Panc1 (cell line): ENCODE measurements at regions not wholly inside any gene's neighbourhood (a gene's known extent, or its start where the extent isn't known, plus 50 kb on each side); places are given as distances from the start of the nearest gene placed in this dataset.

Experiments used
- ATAC-seq: fragments of 200-7000 bp; cut with Tn5 transposase; 2 replicates; pipeline ENCODE4 v1.9.1; 2020; ENCODE audit warnings: mild to moderate bottlenecking, moderate library complexity
- BruUV-seq: library from RNA; stranded (reverse); fragments of 400-500 nt; replicated peaks from 2 replicates; lab custom pipeline; 2021; lab: Mats Ljungman, UMichigan
- CTCF ChIA-PET: fragments of 300-600 bp; sonication (Branson Sonifier 250); formaldehyde crosslinking; loops from one replicate; lab custom pipeline; 2022; ENCODE audit warnings: antibody characterized with exemption; lab: Charles Lee
- POLR2A ChIA-PET: fragments of 300-600 bp; sonication (Branson Sonifier 250); formaldehyde crosslinking; loops from one replicate; lab custom pipeline; 2022; ENCODE audit warnings: antibody characterized with exemption; lab: Charles Lee
- DNase-seq: peaks from one replicate; pipeline ENCODE4 v3.0.0-alpha.2; 2010; ENCODE audit warnings: low read depth, low spot score
- H3K27ac ChIP-seq: 2 replicates; pipeline ENCODE4 v1.5.1; 2011; ENCODE audit warnings: mild to moderate bottlenecking, low read length, inconsistent platforms
- H3K27me3 ChIP-seq: fragments of 200-500 bp; sonication (Bioruptor generic); 2 replicates; pipeline ENCODE4 v1.6.0; 2014; ENCODE audit warnings: low read length, inconsistent platforms; ENCODE audit not compliant: control insufficient read depth, insufficient read depth
- H3K36me3 ChIP-seq: fragments of 200-500 bp; sonication (Bioruptor generic); 2 replicates; pipeline ENCODE4 v1.5.1; 2014; ENCODE audit warnings: inconsistent platforms, mild to moderate bottlenecking, low read length, moderate library complexity; ENCODE audit not compliant: control insufficient read depth, insufficient read depth
- H3K4me1 ChIP-seq: 2 replicates; pipeline ENCODE4 v1.5.1; 2011; ENCODE audit warnings: inconsistent platforms, mild to moderate bottlenecking, low read length, moderate library complexity; ENCODE audit not compliant: control insufficient read depth, insufficient read depth
- H3K4me3 ChIP-seq, 2 experiments: 2 replicates each; pipeline ENCODE4 v1.5.1; 2011 to 2012; ENCODE audit warnings: low read depth in 2 of 2, low read length in 2 of 2, mild to moderate bottlenecking in 2 of 2, inconsistent platforms in 1 of 2, moderate library complexity in 1 of 2
- H3K9me3 ChIP-seq: fragments of 200-500 bp; sonication (Bioruptor generic); 2 replicates; pipeline ENCODE4 v1.5.1; 2014; ENCODE audit warnings: low read depth, mild to moderate bottlenecking, inconsistent platforms, low read length, moderate library complexity; ENCODE audit not compliant: control insufficient read depth, insufficient read depth
- CTCF ChIP-seq: fragments of 450-650 bp; IDR thresholded peaks from 2 replicates; pipeline ENCODE4 v1.5.1; 2017; ENCODE audit warnings: mild to moderate bottlenecking
- POLR2AphosphoS5 ChIP-seq: IDR thresholded peaks from 2 replicates; pipeline ENCODE4 v1.6.1; 2012; ENCODE audit warnings: mild to moderate bottlenecking, low read depth, low read length, moderate library complexity
- SIN3A ChIP-seq: IDR thresholded peaks from 2 replicates; pipeline ENCODE4 v1.6.1; 2012; ENCODE audit warnings: low read depth, mild to moderate bottlenecking, low read length, moderate library complexity, borderline replicate concordance; ENCODE audit not compliant: insufficient read depth
- TCF7L2 ChIP-seq: IDR thresholded peaks from 2 replicates; pipeline ENCODE4 v1.6.1; 2011; ENCODE audit warnings: mild to moderate bottlenecking, low read depth, low read length, inconsistent platforms
- in situ Hi-C: cut with HindIII; loops from 2 replicates; pipeline ENCODE4 v1.10.0; 2016; ENCODE audit warnings: low sequenced_read_pairs, low pct_unique_long_range_greater_than_20kb
- intact Hi-C: fragments of 100-400 bp; cut with micrococcal nuclease; formaldehyde crosslinking; loops from one replicate; pipeline ENCODE4 v1.10.0; 2022; ENCODE audit not compliant: unreplicated experiment
- TF ChIP-seq, protein P1 (sequence below), 2 experiments: IDR thresholded peaks; 2 replicates each; pipeline ENCODE4 v1.6.1; 2011 to 2012; ENCODE audit warnings: low read depth in 2 of 2, control low read depth in 1 of 2, low read length in 1 of 2, mild to moderate bottlenecking in 1 of 2, moderate library complexity in 1 of 2; ENCODE audit not compliant: insufficient read depth in 1 of 2

GRCh38 chr3:87422333-87422732, 145.9 kb upstream of the POU1F1 start:
- H3K27me3 ChIP-seq = no peaks in the 10 kb centered on the region
- ChIA-PET CTCF (no interaction called here), POLR2A (interaction anchor here (0.6 kb wide), 1 partner anchor 636 kb away, joined by 4 read pairs; the partner anchor contains the start of gene CGGBP1)
- H3K27ac ChIP-seq = no peak overlapping the region
- no peaks in the 10 kb centered on the region for H3K4me1 ChIP-seq
- intact Hi-C loops = no loop called here
- DNase-seq (no peak), ATAC-seq (no peak)
- BruUV-seq = no TSS peak
- TF ChIP-seq TCF7L2 (no peak), CTCF (no peak)
- no peaks in the 10 kb centered on the region for H3K9me3 ChIP-seq
- H3K4me3 ChIP-seq = no peak overlapping the region
- H3K36me3 ChIP-seq = no peaks in the 10 kb centered on the region
- in situ Hi-C loops = no loop called here

DNA sequence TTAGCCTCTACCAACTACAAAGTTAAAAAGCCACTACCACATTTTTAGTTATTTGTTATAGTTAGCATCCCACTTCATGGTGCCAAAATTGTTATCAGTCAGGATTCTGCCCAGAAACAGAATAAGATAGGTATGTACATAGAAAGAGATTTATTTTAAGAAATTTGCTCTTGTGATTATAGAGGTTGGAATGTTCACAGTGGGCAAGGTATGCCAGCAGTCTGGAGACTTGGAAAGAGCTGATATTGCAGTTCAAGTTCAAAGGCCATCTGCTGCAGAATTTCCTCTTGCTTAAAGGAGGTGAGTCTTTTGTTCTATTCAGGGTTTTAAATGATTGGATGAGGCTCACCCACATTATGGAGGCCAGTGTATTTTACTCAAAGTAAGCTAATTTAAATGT, 143.8 kb upstream of the POU1F1 start:
- Histone ChIP-seq H3K9me3 (no peaks in the 10 kb centered on the region), H3K27me3 (no peaks in the 10 kb centered on the region), H3K4me3 (no peak overlapping the region), H3K4me1 (no peaks in the 10 kb centered on the region), H3K36me3 (no peaks in the 10 kb centered on the region), H3K27ac (no peak overlapping the region)
- TF ChIP-seq POLR2AphosphoS5 (no peak), SIN3A (no peak), CTCF (no peak), TCF7L2 (no peak)
- TF ChIP-seq, protein P1, sequence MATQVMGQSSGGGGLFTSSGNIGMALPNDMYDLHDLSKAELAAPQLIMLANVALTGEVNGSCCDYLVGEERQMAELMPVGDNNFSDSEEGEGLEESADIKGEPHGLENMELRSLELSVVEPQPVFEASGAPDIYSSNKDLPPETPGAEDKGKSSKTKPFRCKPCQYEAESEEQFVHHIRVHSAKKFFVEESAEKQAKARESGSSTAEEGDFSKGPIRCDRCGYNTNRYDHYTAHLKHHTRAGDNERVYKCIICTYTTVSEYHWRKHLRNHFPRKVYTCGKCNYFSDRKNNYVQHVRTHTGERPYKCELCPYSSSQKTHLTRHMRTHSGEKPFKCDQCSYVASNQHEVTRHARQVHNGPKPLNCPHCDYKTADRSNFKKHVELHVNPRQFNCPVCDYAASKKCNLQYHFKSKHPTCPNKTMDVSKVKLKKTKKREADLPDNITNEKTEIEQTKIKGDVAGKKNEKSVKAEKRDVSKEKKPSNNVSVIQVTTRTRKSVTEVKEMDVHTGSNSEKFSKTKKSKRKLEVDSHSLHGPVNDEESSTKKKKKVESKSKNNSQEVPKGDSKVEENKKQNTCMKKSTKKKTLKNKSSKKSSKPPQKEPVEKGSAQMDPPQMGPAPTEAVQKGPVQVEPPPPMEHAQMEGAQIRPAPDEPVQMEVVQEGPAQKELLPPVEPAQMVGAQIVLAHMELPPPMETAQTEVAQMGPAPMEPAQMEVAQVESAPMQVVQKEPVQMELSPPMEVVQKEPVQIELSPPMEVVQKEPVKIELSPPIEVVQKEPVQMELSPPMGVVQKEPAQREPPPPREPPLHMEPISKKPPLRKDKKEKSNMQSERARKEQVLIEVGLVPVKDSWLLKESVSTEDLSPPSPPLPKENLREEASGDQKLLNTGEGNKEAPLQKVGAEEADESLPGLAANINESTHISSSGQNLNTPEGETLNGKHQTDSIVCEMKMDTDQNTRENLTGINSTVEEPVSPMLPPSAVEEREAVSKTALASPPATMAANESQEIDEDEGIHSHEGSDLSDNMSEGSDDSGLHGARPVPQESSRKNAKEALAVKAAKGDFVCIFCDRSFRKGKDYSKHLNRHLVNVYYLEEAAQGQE (IDR thresholded peaks at IDR 0.05; ENCODE audit: insufficient read depth in 1 of 2, low read depth in 2 of 2, low read length in 1 of 2) = no peak
- ChIA-PET POLR2A (no interaction called here), CTCF (no interaction called here)
- no peak for DNase-seq
- in situ Hi-C loops (no loop called here), intact Hi-C loops (no loop called here)
- ATAC-seq = no peak
- BruUV-seq = no TSS peak

GRCh38 chr3:87414271-87414670, 137.9 kb upstream of the POU1F1 start:
- no peak for ATAC-seq
- no peaks in the 10 kb centered on the region for H3K4me1 ChIP-seq
- intact Hi-C loops (no loop called here), in situ Hi-C loops (no loop called here)
- no peak for DNase-seq
- ChIA-PET POLR2A (no interaction called here), CTCF (no interaction called here)
- no peak overlapping the region for H3K27ac ChIP-seq
- H3K36me3 ChIP-seq = no peaks in the 10 kb centered on the region
- H3K9me3 ChIP-seq = no peaks in the 10 kb centered on the region
- no peak overlapping the region for H3K4me3 ChIP-seq
- no peaks in the 10 kb centered on the region for H3K27me3 ChIP-seq
- TF ChIP-seq SIN3A (no peak), TCF7L2 (no peak), CTCF (no peak)
- BruUV-seq = no TSS peak
